AG10803 (cell line): ENCODE measurements at regions not wholly inside any gene's neighbourhood (a gene's known extent, or its start where the extent isn't known, plus 50 kb on each side); places are given as distances from the start of the nearest gene placed in this dataset.

Source experiments
- DNase-seq: peaks from one replicate; pipeline ENCODE4 v3.0.0; 2010; ENCODE audit warnings: low read depth
- H3K4me3 ChIP-seq: 2 replicates; pipeline ENCODE4 v1.5.1; 2011; ENCODE audit warnings: mild to moderate bottlenecking, low read length, control low read depth
- TF ChIP-seq, protein P1 (sequence below): conservative IDR thresholded peaks from 2 replicates; pipeline ENCODE4 v1.5.1; 2011; ENCODE audit warnings: mild to moderate bottlenecking, low read length, control low read depth, inconsistent platforms

DNA sequence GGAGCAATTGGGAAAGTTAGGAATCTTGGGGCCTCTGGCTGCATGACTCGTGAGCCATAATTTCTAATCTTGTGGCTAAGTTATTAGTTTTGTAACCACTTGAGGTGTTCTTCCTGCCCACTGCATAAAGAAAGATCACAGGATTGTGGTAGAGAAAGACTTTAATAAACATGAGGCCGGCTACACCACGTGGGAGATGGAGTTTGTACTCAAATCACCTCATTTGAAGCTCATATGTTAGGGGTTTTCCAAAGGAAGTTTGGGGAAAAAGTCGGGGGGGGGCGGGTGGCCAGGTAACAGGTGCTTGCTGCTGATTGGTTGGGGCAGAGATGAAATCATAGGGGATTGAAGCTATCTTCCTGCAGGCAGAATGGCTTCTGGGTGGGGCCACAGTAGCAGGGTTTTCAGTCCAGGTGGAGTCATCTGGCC lies 287.8 kb downstream of the ZNF674 start:
- DNase-seq, result peak; percentile 29
- H3K4me3 ChIP-seq, result no peak overlapping the region
- TF ChIP-seq, protein P1, sequence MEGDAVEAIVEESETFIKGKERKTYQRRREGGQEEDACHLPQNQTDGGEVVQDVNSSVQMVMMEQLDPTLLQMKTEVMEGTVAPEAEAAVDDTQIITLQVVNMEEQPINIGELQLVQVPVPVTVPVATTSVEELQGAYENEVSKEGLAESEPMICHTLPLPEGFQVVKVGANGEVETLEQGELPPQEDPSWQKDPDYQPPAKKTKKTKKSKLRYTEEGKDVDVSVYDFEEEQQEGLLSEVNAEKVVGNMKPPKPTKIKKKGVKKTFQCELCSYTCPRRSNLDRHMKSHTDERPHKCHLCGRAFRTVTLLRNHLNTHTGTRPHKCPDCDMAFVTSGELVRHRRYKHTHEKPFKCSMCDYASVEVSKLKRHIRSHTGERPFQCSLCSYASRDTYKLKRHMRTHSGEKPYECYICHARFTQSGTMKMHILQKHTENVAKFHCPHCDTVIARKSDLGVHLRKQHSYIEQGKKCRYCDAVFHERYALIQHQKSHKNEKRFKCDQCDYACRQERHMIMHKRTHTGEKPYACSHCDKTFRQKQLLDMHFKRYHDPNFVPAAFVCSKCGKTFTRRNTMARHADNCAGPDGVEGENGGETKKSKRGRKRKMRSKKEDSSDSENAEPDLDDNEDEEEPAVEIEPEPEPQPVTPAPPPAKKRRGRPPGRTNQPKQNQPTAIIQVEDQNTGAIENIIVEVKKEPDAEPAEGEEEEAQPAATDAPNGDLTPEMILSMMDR, result no peak

GRCh38 chrX:46256875-46257274 lies 288.3 kb downstream of the ZNF674 start:
- no peak overlapping the region for H3K4me3 ChIP-seq
- TF ChIP-seq, protein P1, result no peak
- no peak for DNase-seq

GRCh38 chrX:46255046-46255445 lies 290.2 kb downstream of the ZNF674 start:
- H3K4me3 ChIP-seq, result no peak overlapping the region
- TF ChIP-seq, protein P1, result no peak
- peak; percentile 31 for DNase-seq

DNA sequence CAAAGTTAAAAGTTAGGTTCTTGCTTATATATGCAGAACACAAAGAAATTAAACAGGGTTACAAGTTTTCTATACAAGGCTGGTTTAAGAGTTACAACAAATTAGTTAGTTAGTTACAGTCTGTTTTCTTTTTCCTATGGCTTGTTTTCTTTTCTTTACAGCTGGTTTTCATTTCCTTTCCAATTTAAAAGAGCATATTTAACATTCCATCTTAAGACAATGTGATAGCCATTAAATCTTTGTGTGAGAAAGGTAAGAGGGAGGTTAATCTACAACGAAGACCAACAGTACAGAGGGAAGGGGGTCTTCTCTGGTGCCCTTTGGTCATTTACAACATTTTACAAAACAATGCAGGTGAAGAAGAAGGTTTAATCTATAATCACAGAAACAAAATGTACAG lies 290.6 kb downstream of the ZNF674 start:
- TF ChIP-seq, protein P1, result no peak
- DNase-seq, result peak; percentile 47
- H3K4me3 ChIP-seq, result no peak overlapping the region

DNA sequence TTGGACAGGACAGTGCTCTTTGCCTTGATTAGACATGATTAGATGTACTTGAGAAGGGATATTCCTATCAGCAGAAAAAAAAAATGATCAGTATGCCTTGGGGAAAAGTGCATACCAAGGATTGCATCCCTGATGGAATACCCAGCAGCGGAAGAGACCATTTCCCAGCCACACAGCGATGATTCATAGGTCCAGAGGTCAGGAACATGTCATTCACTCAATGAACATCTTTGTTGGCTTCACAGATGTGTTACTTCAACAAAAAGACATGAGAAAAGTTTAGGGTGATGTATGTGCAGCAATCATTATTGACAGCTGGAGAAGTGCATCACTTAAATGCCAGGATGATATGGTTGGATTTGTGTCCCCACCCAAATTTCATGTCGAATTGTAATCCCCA lies 293.5 kb downstream of the ZNF674 start:
- TF ChIP-seq, protein P1, result no peak
- peak; percentile 62 for DNase-seq
- no peak overlapping the region for H3K4me3 ChIP-seq

- TF ChIP-seq, protein P1, result no peak
- no peak overlapping the region for H3K4me3 ChIP-seq
- DNase-seq, result no peak
Observed at GRCh38 chrX:46250151-46250550, 295.1 kb downstream of the ZNF674 start.

- H3K4me3 ChIP-seq, result no peak overlapping the region
- TF ChIP-seq, protein P1, result no peak
- no peak for DNase-seq
Observed at GRCh38 chrX:46247456-46247855, 297.8 kb downstream of the ZNF674 start.
